D341Med (cell line): ENCODE measurements at regions not wholly inside any gene's neighbourhood (a gene's known extent, or its start where the extent isn't known, plus 50 kb on each side); places are given as distances from the start of the nearest gene placed in this dataset.
A peak's percentile ranks its signal among the peaks of the same experiment; 100 is the strongest.

Source experiments
- DNase-seq: peaks from one replicate; pipeline ENCODE4 v3.0.0; 2012; ENCODE audit warnings: low spot score

DNA sequence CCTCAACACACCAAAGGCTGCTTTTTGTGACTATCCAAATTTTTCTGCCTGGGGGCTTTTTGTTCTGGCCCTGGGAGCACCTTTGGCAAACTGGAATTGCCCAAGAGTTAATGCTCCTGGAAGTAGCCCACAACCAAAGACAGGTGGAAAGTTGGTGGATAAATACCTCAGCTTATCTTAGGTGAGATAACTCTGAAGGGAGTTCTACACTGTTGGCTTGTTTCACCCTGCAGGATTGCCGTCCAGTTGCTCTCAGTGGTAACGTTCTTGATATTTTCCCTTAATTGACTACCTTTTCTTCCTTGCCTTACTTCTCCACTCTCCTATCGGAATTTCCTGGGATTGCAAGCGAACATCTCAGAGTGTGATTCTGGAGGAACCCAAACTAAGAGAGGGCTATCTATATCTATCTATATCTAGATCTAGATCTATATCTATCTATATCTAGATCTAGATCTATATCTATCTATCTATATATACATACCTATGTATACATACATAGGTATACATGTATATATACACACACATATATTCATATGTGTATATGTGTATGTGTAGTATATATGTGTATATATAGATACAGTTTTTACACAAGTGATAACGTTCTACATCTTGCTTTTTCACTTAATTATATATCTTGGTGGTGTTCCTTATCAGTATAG is 82.6 kb upstream of the DHX15 start:
- no peak for DNase-seq

DNA sequence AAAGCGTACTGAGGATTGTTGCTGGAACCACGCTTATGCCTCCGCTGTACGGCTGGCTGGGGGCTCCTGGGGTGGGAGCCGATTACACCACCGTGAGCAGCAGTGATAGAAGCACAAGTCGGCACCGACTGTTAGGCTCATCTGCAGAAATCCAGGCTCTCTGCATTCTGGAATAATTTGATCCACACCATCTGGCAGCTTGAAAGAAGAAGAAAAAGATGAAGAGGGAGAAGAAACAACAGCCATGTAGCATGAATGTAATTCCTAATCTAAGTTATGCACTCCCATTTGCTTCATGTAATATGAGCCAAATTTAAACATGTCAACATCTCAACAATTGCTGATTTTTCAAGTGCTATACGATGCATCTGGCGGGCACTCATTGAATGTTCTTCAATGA is 84.6 kb upstream of the DHX15 start:
- no peak for DNase-seq

DNA sequence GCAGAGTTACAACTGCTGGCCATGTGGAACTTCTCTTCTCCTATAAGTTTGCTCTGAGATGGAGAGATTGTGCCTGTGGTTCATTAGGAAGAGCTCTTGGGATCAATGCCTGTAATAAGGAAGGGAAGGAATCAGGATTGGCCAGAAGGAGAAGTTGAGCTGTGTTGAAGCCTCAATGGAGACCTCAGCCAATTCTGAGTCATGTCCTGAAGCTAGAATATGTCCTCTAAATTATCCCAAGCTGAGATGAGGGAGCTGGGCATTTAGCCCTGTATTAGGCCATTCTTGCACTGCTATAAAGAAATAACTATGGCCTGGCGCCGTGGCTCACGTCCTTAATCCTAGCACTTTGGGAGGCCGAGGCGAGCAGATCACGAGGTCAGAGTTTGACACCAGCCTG is 85.4 kb upstream of the DHX15 start:
- no peak for DNase-seq

DNA sequence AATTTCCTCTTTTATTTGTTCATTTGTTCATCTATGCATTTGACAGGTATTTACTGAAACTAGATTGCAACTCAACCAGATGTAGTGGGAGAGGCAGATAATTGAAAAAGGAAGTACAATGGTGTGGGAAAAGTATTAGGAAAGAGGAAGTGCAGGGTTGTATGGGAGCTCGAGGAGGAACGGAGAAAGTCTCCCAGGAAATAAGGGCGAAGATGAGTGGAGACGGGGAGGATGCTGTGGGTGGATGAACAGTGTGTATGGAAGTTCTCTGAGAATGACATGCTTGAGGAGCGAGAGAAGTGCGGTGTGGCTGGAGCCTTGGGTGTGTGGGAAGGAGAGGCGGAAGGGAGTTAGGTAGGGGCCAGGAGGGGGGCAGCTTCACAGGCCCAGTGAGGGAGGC is 87.5 kb upstream of the DHX15 start:
- DNase-seq, result no peak

DNA sequence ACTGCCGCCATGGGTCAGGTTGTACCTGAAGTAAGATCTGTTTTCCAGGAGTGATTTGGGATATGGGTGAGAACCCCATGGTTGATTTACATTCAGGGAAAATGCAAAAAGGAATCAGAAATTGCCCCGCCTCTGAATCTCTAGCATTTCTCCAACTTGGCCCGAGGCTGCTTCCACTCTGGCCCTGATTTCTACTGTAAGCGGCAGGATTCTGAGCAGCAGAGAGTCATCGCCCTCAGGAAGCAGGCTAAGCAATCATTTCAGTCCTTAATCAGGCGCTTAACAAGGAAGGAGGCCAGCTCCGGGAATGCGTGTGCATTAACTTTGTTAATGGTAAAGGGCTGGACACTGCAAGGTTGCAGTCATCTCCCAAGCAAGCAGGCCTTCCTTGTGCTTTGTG is 88.5 kb upstream of the DHX15 start:
- DNase-seq, result no peak

DNA sequence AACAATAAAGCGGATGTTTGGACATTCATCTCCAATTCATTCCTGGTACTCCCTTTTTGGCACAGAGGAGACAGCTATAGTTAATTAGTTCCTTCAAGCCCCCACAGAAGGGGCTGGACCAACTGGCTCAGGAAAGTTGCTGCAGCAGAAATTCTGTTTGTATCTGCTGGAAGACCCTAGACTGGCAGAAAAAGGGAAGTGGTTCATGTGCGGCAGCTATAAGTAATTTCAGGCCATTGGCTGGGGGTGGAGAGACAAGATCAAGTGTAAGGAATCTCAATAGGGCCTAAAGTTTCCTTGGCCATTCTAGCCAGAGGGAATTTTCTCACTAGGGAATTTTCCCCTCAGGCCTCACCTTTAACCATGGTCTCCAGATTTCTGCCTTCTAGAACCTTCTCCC is 89.9 kb upstream of the DHX15 start:
- no peak for DNase-seq

DNA sequence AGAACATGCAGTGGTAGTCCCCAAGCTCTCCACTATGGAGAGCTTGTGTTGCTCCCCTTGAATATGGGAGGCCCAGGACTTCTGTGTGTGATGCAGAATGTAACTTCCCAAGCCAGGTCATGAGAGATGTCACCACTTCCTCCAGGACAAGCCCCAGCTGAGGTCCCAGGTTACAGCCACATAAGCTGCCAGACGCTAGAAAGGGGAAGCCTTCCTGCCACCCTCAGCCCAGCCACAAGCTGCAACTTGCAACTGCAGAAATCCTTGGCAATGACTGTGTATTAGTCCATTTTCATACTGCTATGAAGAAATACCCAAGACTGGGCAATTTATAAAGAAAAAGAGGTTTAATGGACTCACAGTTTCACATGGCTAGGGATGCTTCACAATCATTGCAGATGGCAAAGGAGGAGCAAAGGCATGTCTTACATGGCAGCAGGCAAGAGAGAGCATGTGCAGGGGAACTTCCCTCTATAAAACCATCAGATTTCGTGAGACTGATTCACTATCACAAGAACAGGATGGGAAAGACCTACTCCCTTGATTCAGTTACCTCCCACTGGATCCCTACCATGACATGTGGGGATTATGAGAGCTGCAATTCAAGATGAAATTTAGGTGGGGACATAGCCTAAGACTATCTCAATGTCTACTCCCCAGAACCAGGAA is 91.5 kb upstream of the DHX15 start:
- no peak for DNase-seq

DNA sequence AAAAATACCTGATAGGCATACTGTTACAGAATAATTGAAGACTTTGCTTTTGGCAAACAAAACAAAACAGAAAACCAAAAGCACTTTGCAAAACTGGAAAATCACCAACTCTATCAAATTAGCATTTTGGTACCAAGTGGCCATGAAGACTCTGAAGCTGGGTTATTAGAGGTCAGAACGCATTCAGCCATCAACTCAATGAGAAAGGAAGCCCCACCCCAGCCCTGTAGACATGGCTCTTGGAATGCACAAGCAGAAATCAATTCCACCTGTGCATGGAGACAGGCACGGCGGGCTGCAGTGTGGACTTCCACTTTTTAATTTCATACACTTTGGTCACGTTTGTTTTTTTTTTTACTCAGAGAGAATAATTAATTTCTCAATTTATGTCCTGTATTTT is 93.6 kb upstream of the DHX15 start:
- no peak for DNase-seq

DNA sequence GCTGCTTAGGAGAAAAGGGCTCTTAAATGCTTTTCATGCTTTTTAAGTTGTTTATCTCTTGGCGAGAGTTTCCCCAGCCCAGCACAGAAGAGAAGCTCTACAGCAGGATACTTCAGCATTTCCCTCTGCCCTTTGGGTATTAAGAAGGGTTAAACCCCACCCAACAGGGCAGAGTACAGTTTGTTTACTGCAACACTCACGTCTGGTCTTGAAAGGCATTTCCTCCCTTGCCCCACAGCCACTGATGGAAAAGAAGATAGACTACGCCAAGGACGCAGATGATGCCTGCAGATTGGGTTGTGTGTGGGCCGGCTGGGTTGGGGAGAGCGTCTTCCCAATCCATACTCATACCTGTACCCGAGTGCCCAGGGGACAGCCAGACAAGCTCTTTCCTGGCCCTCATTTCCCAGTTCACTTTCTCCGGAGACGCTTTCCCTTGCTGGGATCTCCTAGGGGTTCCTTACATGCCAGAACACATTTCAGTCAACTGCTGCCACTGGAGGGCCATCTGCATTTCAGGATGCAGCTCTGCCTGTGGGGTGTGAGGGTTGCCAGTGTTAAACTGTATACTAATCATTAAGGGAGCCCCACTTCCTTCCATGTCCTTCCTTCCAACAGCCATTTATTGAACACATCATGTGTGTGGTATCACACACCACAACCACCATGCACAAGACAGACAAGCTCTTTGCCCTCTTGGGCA is 96.5 kb upstream of the DHX15 start:
- DNase-seq, result no peak

DNA sequence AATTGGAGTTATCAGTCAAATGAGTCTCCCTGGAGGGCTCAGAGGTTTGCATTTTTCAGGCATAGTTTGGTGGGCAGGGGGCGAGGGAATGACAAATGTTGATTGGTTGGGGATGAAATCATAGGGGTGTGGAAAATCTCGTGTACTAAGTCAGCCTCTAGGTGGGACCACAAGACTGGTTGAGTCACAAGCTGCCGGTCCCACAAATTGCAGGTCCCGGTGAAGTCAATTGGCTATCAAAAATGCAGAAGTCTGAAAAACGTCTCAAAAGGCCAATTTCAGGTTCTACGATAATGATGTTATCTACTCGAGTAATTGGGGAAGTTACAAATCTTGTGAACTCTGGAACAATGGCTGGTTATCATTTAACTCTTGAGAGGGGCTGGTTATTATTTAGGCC is 98.8 kb upstream of the DHX15 start:
- no peak for DNase-seq

DNA sequence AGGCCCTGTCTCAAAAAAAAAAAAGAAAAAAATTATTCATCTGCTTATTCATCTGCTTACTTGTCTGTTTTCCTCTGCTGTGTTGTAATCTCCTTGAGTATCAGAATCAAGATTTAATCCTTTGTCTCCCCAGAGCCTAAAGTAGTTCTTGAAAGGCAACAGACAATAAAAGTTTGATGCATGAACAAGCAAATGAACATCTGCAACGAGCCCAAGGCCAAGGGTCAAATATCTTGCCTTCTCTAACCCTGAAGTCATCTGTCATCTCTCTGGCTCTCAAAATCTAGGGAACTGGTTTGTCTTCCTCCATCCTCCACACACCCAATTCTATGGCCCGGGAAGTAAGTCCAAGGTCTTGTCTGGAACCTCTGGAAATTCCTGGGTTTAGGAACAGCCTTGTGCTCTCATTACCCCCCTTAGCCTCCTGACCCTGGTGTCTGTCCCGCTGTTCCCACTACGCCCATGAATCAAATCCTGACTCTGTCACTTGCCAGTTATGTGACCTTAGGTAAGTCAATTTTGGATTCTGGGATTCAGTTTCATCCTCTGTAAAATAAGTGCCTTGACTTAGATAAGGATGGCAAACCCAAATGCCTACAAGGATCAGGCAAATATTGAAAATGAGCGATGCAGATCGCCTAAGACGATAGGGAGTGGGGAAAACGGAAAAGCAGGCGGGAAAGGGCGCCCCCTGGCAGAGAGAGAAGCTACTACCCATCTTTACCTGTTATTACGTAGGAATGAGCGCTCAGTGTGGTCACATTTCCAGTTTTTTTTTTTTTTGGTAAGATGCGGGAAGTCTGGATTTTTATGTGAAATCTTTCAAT is 102.7 kb upstream of the DHX15 start:
- DNase-seq, result peak; percentile 63

DNA sequence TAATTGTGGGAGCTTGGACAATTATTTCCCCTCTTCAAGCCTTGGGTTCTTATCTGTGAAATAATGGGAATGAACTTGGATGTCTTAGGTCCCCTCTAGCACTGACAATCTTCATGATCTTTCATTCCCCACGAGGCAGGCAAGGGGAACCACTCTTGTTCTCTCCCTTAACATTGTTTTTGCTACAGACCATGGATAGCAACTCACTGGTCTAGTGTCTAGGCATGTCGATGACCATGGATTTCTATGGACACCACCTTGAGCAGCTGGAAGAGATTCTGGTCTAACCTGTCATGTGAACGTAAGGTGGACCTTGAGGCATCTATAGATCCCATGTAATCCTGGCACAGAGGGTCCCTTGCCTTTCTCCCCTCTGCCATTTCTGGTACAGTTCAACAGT is 104.1 kb upstream of the DHX15 start:
- no peak for DNase-seq

DNA sequence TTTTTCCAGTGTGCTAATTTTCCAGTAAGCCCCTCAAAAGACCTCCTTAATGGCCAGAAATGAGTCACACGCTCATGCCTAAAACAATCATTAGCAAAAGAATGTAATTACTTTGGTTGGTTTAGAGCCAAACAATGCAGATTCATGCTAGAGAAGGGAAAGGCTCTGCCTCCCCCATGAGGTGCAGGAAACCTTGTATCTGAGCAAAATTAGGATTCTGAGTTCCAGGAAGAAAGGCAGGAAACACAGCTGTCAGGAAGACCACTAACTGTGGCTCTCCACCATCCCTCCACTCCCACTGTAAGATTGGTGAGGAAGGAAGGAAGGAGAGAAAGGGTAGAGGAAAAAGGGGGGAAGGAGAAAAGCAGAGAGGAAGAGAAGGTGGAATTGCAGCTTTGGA is 104.9 kb upstream of the DHX15 start:
- no peak for DNase-seq

DNA sequence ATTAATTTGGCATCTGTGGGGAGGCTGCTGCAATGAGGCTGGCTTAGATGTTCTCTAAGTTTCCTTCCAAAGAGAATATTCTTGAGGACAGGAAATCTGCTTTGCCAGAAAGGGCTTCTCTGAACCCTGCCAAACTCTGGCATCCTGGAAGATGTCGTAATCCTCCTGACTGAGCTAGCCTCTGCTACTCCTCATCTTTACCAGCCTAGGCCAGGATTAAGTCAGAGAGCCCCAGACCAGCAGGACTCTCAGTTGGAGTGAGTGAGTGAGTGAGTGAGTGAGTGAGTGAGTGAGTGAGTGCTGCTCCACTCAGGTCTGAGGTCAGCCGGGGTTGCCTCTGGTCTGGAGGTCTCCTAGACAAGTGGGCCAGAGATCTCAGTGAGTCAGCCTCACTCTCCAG is 104.9 kb upstream of the SOD3 start:
- DNase-seq, result no peak

DNA sequence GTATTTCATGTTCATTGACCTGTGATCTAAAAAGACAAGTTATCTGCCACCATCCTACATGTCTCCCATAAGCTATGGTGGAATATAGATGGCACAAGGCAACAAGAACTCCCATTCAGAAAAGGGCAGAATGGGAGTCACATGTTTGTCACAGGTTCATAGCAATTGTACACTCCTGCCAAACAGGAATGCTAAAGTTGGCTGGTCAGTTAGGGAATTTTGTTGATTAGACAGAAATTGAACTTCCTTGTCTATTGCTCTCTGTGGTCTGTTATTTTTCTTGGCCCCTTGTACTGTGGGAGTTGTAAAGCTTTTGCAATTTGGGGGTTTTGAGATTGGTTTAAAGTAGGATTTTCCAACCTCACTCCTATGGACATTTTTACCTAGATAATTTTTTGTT is 101.7 kb upstream of the SOD3 start:
- DNase-seq, result no peak

DNA sequence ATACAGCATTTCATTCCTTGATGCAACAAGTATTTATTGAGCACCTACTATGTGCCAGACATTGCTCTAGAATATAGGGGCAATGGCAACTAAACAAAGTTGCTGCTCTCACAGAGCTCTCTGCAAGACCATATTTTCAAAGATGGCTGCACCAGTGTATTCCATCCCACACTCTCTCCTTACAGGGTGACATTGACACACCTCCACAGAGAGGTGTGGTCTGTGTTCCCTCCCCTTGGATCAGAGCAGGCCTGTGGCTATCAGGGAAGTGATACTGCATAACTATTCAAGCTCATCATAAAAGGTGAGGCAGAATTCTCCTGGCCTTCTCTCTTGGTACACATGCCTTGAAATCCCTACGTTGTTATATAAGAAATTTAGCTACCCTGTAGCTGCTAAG is 95.3 kb upstream of the SOD3 start:
- no peak for DNase-seq

DNA sequence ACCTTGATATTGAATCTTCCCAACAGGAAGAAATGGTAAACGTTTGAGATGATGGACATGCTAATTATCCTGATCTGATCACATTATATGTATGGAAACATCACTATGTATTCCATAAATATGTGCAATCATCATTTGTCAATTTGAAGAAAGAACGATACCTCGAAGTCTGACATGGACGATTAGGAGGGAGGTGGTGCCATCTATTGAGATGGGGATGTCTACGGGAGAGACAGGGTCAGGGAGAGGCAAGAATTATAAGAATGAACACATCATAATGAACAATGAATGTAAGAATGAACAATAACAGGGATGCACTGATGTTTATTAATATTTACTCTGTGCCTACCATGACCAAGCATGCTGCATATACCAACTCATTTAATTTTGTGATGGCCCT is 93.7 kb upstream of the SOD3 start:
- DNase-seq, result no peak

DNA sequence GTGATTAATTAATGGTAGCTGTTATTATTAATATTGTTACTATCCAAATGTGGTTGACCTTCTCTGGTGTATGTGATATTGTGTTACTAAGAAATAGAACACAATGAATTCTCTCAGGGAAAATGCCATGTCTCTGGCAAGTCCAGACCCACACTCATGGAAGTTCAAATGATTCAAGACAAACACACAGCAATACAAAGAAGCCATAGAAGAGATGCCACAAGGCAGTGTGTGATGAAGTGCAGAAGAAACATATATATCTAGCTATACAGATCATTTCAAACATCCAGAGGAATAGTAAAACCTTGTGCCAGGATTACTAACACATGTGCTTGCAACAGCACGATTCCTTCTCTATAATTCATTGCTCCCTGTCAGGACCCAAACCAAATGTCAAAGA is 93.1 kb upstream of the SOD3 start:
- DNase-seq, result no peak

DNA sequence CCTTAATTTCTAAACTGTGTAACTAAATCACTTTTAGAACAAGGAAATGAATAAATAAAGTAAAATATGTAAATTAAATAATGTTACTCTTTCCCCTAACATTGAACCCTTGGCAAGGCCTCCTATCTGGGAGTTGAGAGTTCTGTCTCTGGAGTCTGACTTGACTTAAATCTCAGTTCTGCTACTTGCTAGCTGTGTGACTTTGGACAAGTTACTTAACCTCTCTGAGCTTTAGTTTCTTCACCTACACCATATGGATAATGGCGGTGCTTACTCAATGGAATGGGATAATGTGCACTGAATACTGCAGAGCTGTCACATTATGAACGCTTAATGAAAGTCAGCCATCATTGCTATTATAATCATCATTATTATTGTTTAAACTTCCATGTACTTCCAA is 92.1 kb upstream of the SOD3 start:
- DNase-seq, result no peak

DNA sequence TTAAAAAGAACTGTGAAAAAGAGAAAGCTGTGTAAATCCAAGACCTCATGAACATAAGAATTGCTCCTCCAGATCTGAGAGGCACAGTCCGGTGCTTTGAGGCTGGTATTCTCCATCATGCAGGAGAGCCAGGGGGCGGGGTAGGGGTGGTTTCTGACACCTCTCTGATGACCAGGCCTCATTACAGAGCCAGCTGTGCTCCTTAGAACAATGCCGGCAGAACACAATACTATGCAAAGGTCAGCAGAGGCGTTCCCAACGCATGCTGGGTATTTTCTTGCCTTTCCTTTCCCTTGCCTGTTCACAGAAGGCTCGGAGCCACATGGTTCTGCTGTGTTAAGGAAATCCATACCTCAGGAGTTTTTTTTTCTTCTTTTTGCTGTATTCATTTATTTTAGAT is 91.2 kb upstream of the SOD3 start:
- DNase-seq, result no peak

DNA sequence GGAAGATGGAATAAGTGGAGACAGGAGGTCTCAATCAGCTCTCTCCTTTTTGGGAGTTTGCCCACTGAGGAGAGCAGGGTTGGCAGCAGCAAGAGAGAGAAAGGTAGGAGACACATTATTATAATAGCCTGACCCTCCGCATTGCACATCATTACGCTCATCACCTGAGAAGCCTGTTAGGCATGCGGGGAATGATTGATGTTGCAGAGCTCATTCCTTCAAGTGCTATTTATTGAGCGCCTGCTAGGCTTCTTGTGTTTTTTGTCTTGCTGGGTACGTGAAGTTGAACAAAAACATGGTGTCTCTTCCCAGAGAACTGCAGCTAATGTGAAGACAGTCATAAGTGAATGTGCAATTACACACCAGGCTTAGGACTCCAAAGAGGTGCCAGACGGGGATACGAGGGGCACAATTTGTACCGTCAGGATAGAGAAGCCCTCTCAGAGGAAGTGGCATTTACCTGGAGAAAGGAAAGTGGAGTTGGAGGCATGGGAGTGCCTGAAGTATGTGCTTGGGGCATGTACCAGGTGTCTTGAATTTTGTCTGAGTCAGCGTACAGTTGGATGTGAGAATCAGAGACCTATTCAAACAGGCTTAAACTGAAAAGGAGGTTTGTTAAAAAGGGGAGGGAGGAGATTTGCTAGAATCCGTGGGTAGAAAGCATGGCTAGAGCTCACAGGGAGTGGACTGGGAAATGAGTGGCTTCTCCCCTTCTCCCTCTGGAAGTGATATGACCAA is 90.2 kb upstream of the SOD3 start:
- no peak for DNase-seq

DNA sequence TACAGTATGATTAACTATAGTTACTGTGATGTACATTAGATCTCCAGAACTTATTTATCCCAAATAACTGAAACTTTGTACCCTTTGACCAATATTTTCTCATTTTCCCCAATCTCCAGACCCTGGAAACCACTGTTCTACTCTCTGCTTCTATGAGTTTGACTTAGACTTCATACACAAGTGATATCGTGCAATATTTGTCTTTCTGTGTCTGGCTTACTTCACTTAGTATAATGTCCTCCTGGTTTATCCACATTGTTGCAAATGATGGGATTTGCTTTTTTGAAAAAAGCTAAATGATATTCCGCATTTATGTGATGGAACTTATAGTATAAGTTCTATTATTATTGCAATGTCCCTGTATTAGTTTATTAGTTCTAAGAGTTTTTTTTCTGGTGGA is 81.8 kb upstream of the SOD3 start:
- no peak for DNase-seq
